ENCODE measurements at regions not wholly inside any gene's neighbourhood (a gene's known extent, or its start where the extent isn't known, plus 50 kb on each side); places are given as distances from the start of the nearest gene placed in this dataset.

DNA sequence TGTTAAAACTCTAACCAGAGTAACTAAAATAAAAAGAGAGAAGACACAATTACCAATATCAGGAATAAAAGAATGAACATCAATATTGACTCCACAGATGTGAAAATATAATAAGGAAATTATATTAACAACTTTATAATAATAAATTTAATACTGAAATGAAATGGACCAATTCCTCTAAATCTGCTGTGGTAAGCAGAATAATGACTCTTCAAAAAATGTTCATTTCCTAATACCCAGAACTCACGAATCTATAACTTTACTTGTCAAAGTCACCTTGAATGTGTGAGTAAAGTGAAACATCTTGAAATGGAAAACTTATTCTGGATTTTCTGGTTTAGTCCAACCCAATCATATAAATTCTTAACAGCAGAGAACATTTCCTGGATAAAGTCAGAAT is 1391.1 kb downstream of the FAM133A start:
- Histone ChIP-seq H3K27me3 (ENCODE audit: control insufficient read depth in 1 of 2, insufficient read depth in 2 of 2, low read length in 1 of 2) (no peaks in the 10 kb centered on the region), H3K9me3 (ENCODE audit: control insufficient read depth, low read length) (no peaks in the 10 kb centered on the region), H3K4me1 (ENCODE audit: control insufficient read depth in 1 of 2, insufficient read depth in 2 of 2, low read length in 2 of 2) (no peaks in the 10 kb centered on the region), H3K36me3 (ENCODE audit: control insufficient read depth in 1 of 2, insufficient read depth in 2 of 2, low read length in 1 of 2) (no peaks in the 10 kb centered on the region), H3K27ac (ENCODE audit: low read depth in 1 of 2, low read length in 2 of 2) (no peak overlapping the region), H3K4me3 (ENCODE audit: low read length in 2 of 2) (no peak overlapping the region)
- intact Hi-C loops (cut with DNase I), result no loop called here
- WGBS, 2 donors, result 44 to 65% methylated on average over 1 of the region's 1 CpG
- ATAC-seq (ENCODE audit: low FRiP score), result no peak
- no peak for DNase-seq

DNA sequence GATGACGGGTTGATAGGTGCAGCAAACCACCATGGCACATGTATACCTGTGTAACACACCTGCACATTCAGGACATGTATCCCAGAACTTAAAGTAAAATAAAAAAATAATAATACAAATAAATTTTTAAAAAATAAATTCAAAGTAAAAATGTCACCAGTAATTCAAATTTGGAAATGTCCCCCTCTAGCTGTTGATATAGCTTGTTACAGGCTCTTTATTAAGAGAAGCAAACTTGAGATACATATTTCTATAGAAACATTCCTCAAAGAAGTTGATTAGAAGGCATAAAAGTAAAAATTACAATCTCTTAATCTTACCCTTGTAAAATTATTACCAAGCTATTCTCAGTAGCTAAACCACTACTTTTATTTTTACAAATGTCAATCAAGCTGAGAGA is 1397.0 kb downstream of the FAM133A start:
- Histone ChIP-seq H3K27me3 (ENCODE audit: control insufficient read depth in 1 of 2, insufficient read depth in 2 of 2, low read length in 1 of 2) (no peaks in the 10 kb centered on the region), H3K36me3 (ENCODE audit: control insufficient read depth in 1 of 2, insufficient read depth in 2 of 2, low read length in 1 of 2) (no peaks in the 10 kb centered on the region), H3K4me1 (ENCODE audit: control insufficient read depth in 1 of 2, insufficient read depth in 2 of 2, low read length in 2 of 2) (no peaks in the 10 kb centered on the region), H3K9me3 (ENCODE audit: control insufficient read depth, low read length) (no peaks in the 10 kb centered on the region), H3K27ac (ENCODE audit: low read depth in 1 of 2, low read length in 2 of 2) (no peak overlapping the region), H3K4me3 (ENCODE audit: low read length in 2 of 2) (no peak overlapping the region)
- intact Hi-C loops (cut with DNase I), result no loop called here
- DNase-seq, result no peak
- ATAC-seq (ENCODE audit: low FRiP score), result no peak
- WGBS, 2 donors, result 66 to 88% methylated on average over 1 of the region's 1 CpG

DNA sequence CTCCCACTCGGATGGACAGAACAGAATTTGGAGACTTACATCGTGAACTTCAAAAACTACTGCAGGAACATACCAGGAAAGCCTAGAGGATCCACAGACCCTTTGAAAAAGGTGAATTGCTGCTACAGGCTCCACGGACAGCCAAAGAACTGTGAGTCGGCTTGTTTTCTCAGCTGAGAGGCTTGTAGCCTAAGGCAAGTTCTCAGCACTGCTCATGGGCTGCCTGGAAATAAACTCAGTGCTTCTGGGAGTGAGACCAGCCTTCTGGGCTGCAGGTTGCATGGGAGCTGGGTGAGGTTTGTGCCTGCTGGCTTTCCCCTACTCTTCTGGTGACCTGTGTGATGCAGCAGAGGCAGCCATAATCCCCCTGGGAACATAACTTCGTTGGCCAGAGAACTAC is 1397.6 kb downstream of the FAM133A start:
- 43 to 48% methylated on average over 5 of the region's 5 CpGs for WGBS, 2 donors
- no peak for ATAC-seq (ENCODE audit: low FRiP score)
- Histone ChIP-seq H3K9me3 (ENCODE audit: control insufficient read depth, low read length) (no peaks in the 10 kb centered on the region), H3K27me3 (ENCODE audit: control insufficient read depth in 1 of 2, insufficient read depth in 2 of 2, low read length in 1 of 2) (no peaks in the 10 kb centered on the region), H3K27ac (ENCODE audit: low read depth in 1 of 2, low read length in 2 of 2) (no peak overlapping the region), H3K4me3 (ENCODE audit: low read length in 2 of 2) (no peak overlapping the region), H3K36me3 (ENCODE audit: control insufficient read depth in 1 of 2, insufficient read depth in 2 of 2, low read length in 1 of 2) (no peaks in the 10 kb centered on the region), H3K4me1 (ENCODE audit: control insufficient read depth in 1 of 2, insufficient read depth in 2 of 2, low read length in 2 of 2) (no peaks in the 10 kb centered on the region)
- no peak for DNase-seq
- intact Hi-C loops (cut with DNase I), result no loop called here

DNA sequence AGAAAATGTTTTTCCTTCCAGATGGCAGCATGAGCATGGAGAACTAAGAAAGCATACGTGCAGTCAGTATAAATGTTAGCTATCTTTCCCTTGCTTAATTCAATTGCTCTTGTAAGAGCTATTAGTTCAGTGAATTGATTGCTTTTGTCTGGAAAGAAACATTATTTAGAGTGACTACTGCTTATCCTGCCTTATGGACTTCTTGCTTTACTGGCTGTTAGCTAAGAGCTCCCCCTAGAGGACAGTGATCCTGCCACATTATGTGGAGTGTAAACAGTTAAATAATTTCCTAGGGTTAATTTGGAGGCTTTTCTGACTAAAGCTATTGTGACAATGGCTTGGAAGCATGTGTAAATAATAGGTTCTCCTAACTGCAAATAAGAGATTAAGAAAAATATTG is 1402.4 kb downstream of the FAM133A start:
- H3K27ac ChIP-seq (ENCODE audit: low read depth in 1 of 2, low read length in 2 of 2), result no peak overlapping the region
- no peaks in the 10 kb centered on the region for H3K27me3 ChIP-seq (ENCODE audit: control insufficient read depth in 1 of 2, insufficient read depth in 2 of 2, low read length in 1 of 2)
- H3K4me3 ChIP-seq (ENCODE audit: low read length in 2 of 2), result no peak overlapping the region
- ATAC-seq (ENCODE audit: low FRiP score) (no peak), DNase-seq (no peak)
- intact Hi-C loops (cut with DNase I), result no loop called here
- H3K4me1 ChIP-seq (ENCODE audit: control insufficient read depth in 1 of 2, insufficient read depth in 2 of 2, low read length in 2 of 2), result no peaks in the 10 kb centered on the region
- WGBS, 2 donors, result 57 to 58% methylated on average over 1 of the region's 1 CpG
- no peaks in the 10 kb centered on the region for H3K9me3 ChIP-seq (ENCODE audit: control insufficient read depth, low read length)
- H3K36me3 ChIP-seq (ENCODE audit: control insufficient read depth in 1 of 2, insufficient read depth in 2 of 2, low read length in 1 of 2), result no peaks in the 10 kb centered on the region

DNA sequence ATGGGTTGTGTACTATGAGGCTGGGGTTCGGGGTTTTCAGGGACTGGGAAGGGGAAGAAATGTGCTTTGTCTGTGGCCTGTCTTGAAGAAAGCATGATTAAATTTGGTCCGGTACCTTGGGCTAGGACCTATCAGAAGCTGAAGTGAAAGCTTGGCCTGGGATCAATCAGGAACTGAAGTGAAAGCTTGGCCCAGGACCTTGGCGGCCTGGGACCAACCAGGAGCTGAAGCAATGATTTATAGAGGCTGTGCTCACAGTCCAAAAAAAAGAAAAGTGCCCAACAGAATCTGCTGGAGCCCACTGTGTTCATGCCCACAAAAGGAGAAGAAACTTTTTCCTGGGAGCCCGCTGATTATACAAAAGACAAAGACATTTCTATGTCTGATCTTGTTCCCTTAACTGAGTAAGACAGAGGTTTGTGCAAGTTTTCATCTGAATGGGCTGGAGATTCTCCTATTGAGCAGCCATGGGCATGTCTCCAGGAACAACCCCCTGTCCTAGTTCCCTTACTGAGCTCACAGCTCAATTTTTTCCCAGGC is 1427.9 kb downstream of the FAM133A start:
- ATAC-seq (ENCODE audit: low FRiP score) (no peak), DNase-seq (no peak)
- peak overlapping the region in 1 of 2 donors; percentile 4 for H3K4me3 ChIP-seq (ENCODE audit: low read length in 2 of 2)
- H3K9me3 ChIP-seq (ENCODE audit: control insufficient read depth, low read length), result no peaks in the 10 kb centered on the region
- intact Hi-C loops (cut with DNase I), result no loop called here
- no peaks in the 10 kb centered on the region for H3K36me3 ChIP-seq (ENCODE audit: control insufficient read depth in 1 of 2, insufficient read depth in 2 of 2, low read length in 1 of 2)
- no peaks in the 10 kb centered on the region for H3K27me3 ChIP-seq (ENCODE audit: control insufficient read depth in 1 of 2, insufficient read depth in 2 of 2, low read length in 1 of 2)
- H3K4me1 ChIP-seq (ENCODE audit: control insufficient read depth in 1 of 2, insufficient read depth in 2 of 2, low read length in 2 of 2), result no peaks in the 10 kb centered on the region
- 20 to 39% methylated on average over 4 of the region's 4 CpGs for WGBS, 2 donors
- no peak overlapping the region for H3K27ac ChIP-seq (ENCODE audit: low read depth in 1 of 2, low read length in 2 of 2)

DNA sequence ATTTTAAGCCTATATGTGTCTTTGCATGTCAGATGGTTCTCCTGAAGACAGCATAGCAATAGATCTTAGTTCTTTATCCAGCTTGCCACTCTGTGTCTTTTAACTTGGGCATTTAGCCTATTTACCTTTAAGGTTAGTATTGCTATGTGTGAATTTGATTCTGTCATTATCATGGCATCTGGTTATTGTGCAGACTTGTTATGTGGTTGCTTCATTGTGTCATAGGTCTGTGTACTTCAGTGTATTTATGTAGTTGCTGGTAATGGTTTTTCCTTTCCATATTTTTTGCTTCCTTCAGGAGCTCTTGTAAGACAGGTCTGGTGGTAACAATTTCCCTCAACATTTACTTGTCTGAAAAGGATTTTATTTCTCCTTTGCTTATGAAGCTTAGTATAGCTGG is 1443.5 kb downstream of the FAM133A start:
- Histone ChIP-seq H3K27me3 (ENCODE audit: control insufficient read depth in 1 of 2, insufficient read depth in 2 of 2, low read length in 1 of 2) (no peaks in the 10 kb centered on the region), H3K27ac (ENCODE audit: low read depth in 1 of 2, low read length in 2 of 2) (no peak overlapping the region), H3K36me3 (ENCODE audit: control insufficient read depth in 1 of 2, insufficient read depth in 2 of 2, low read length in 1 of 2) (no peaks in the 10 kb centered on the region), H3K4me3 (ENCODE audit: low read length in 2 of 2) (no peak overlapping the region), H3K4me1 (ENCODE audit: control insufficient read depth in 1 of 2, insufficient read depth in 2 of 2, low read length in 2 of 2) (no peaks in the 10 kb centered on the region), H3K9me3 (ENCODE audit: control insufficient read depth, low read length) (no peaks in the 10 kb centered on the region)
- intact Hi-C loops (cut with DNase I), result no loop called here
- ATAC-seq (ENCODE audit: low FRiP score) (no peak), DNase-seq (no peak)

DNA sequence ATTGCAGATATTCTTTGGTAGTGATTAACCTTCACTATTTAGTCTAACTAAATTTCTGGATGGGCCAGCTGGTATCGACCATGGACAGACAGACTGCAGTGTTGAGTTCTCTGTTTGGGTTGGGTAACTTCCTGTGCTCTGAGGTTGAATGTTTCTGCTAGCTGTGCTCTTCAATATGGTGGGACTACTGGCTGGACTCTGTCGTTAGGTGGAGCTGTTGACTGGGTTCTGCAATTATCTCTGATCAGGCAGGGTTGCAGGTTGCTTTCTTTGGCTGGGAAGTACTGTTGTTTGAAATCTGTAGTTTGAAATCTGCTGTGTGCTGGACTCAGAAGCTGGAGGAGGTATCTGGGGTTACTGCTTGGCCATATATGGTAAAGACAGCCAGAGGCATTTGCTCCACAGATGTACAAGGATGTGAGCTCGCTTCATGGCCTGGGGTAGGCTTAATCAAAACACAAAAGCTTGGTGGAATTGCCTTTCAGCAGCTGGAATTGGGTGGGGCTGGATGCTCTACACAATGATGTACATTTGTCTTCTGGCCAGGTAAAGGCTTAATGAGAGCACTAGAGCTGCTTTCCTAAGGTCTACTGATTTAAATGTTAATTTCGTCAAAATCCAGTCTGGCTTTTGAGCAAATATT is 1472.0 kb downstream of the FAM133A start:
- DNase-seq (no peak), ATAC-seq (ENCODE audit: low FRiP score) (no peak)
- WGBS, 2 donors, result 67 to 73% methylated on average over 4 of the region's 4 CpGs
- no peak overlapping the region for H3K27ac ChIP-seq (ENCODE audit: low read depth in 1 of 2, low read length in 2 of 2)
- no peaks in the 10 kb centered on the region for H3K9me3 ChIP-seq (ENCODE audit: control insufficient read depth, low read length)
- intact Hi-C loops (cut with DNase I), result no loop called here
- H3K36me3 ChIP-seq (ENCODE audit: control insufficient read depth in 1 of 2, insufficient read depth in 2 of 2, low read length in 1 of 2), result no peaks in the 10 kb centered on the region
- no peaks in the 10 kb centered on the region for H3K27me3 ChIP-seq (ENCODE audit: control insufficient read depth in 1 of 2, insufficient read depth in 2 of 2, low read length in 1 of 2)
- H3K4me3 ChIP-seq (ENCODE audit: low read length in 2 of 2), result no peak overlapping the region
- no peaks in the 10 kb centered on the region for H3K4me1 ChIP-seq (ENCODE audit: control insufficient read depth in 1 of 2, insufficient read depth in 2 of 2, low read length in 2 of 2)

DNA sequence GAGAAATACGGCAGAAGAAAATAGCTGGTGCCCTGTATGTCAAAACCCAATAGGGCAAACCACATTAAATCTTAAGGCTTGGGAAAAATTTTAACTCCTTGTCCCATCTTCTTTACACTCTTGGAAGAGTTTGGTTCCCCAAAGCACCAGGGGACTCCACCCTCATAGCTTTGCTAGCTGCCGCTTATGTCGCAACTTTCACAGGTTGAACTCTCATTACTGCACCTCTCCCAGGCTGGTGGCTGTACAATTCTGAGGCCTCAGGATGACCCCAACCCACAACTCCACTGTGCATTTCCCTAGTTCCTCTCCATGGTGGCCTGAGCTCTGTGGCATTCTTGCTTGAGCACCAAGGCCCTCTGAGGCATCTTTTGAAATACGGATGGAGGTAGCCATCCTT is 1478.8 kb downstream of the FAM133A start:
- intact Hi-C loops (cut with DNase I), result no loop called here
- Histone ChIP-seq H3K4me1 (ENCODE audit: control insufficient read depth in 1 of 2, insufficient read depth in 2 of 2, low read length in 2 of 2) (no peaks in the 10 kb centered on the region), H3K27me3 (ENCODE audit: control insufficient read depth in 1 of 2, insufficient read depth in 2 of 2, low read length in 1 of 2) (no peaks in the 10 kb centered on the region), H3K27ac (ENCODE audit: low read depth in 1 of 2, low read length in 2 of 2) (no peak overlapping the region), H3K4me3 (ENCODE audit: low read length in 2 of 2) (no peak overlapping the region), H3K9me3 (ENCODE audit: control insufficient read depth, low read length) (no peaks in the 10 kb centered on the region), H3K36me3 (ENCODE audit: control insufficient read depth in 1 of 2, insufficient read depth in 2 of 2, low read length in 1 of 2) (no peaks in the 10 kb centered on the region)
- DNase-seq (no peak), ATAC-seq (ENCODE audit: low FRiP score) (no peak)
- WGBS, 2 donors, result 89 to 95% methylated on average over 4 of the region's 4 CpGs

DNA sequence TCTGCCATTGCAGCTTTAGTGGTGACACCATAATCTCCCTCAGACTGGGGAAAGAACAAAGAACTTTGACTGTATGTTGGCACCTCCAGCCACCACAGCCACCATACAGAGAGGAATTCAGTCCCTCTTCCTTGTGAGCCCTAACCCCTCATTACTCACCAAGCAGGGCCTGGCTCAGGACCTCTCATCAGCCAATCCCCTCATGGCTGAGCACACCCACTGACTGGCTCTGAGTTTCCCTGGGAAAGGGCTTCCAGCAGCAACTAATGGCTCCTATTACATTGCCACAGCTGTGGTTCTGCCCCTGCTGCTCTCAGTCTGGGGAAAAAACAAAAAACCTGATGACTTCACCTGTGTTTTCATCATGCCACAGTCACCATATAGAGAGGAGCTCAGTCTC is 1482.6 kb downstream of the FAM133A start:
- no peak for DNase-seq
- Histone ChIP-seq H3K27me3 (ENCODE audit: control insufficient read depth in 1 of 2, insufficient read depth in 2 of 2, low read length in 1 of 2) (no peaks in the 10 kb centered on the region), H3K4me1 (ENCODE audit: control insufficient read depth in 1 of 2, insufficient read depth in 2 of 2, low read length in 2 of 2) (no peaks in the 10 kb centered on the region), H3K36me3 (ENCODE audit: control insufficient read depth in 1 of 2, insufficient read depth in 2 of 2, low read length in 1 of 2) (no peaks in the 10 kb centered on the region), H3K9me3 (ENCODE audit: control insufficient read depth, low read length) (no peaks in the 10 kb centered on the region), H3K4me3 (ENCODE audit: low read length in 2 of 2) (no peak overlapping the region), H3K27ac (ENCODE audit: low read depth in 1 of 2, low read length in 2 of 2) (no peak overlapping the region)
- no peak for ATAC-seq (ENCODE audit: low FRiP score)
- intact Hi-C loops (cut with DNase I), result no loop called here

Data from aorta (tissue), 5 donors.